H1 (cell line): ENCODE measurements at regions not wholly inside any gene's neighbourhood (a gene's known extent, or its start where the extent isn't known, plus 50 kb on each side); places are given as distances from the start of the nearest gene placed in this dataset.

Experiments
- BACH1 ChIP-seq: IDR thresholded peaks from 2 replicates; pipeline ENCODE4 v1.6.1; 2012; ENCODE audit warnings: low read length, improper control_type of control experiment
- CHD2 ChIP-seq: IDR thresholded peaks from 2 replicates; pipeline ENCODE4 v1.6.1; 2012; ENCODE audit warnings: low read length, improper control_type of control experiment
- HDAC2 ChIP-seq, 2 experiments: fragments of 300-600 bp in 1 of 2; sonication (generic) in 1 of 2; IDR thresholded peaks; 2 replicates each; pipeline ENCODE4 v1.6.1; 2011 to 2012; ENCODE audit warnings: low read depth in 2 of 2, low read length in 2 of 2, mild to moderate bottlenecking in 2 of 2, moderate library complexity in 2 of 2, borderline replicate concordance in 1 of 2, inconsistent platforms in 1 of 2

GRCh38 chrX:125407314-125407713 lies 87.6 kb downstream of the TEX13C start (continued):
- TF ChIP-seq BACH1: no peak
- TF ChIP-seq HDAC2 (IDR thresholded peaks at IDR 0.05; ENCODE audit: borderline replicate concordance in 1 of 2, low read depth in 2 of 2, low read length in 2 of 2): no peak
- no peak for TF ChIP-seq CHD2
